Stomach (tissue), 8 donors: ENCODE measurements at regions not wholly inside any gene's neighbourhood (a gene's known extent, or its start where the extent isn't known, plus 50 kb on each side); places are given as distances from the start of the nearest gene placed in this dataset.

Experiments used
- DNase-seq, 2 donors: peaks; one replicate each; pipeline versions ENCODE4 v3.0.0 to v3.0.0-alpha.2; 2013 to 2019
- H3K27ac ChIP-seq, 5 donors: fragments of 200-600 bp in 4 of 5; sonication (generic) in 4 of 5; one replicate each; pipeline ENCODE4 v1.5.1; 2013 to 2019; ENCODE audit warnings: mild to moderate bottlenecking in 1 of 5, moderate library complexity in 1 of 5
- H3K27me3 ChIP-seq, 3 donors: fragments of 200-600 bp; sonication (generic); one replicate each; pipeline ENCODE4 v1.5.1; 2017 to 2019; ENCODE audit warnings: mixed run types in 1 of 3
- H3K36me3 ChIP-seq, 4 donors: fragments of 200-600 bp; sonication (generic); 1 replicate in 3 of 4; 2 replicates in 1 of 4; pipeline ENCODE4 v1.5.1; 2016 to 2019
- H3K4me1 ChIP-seq, 4 donors: fragments of 200-600 bp; sonication (generic); one replicate each; pipeline ENCODE4 v1.5.1; 2016 to 2019
- H3K4me3 ChIP-seq, 4 donors: fragments of 200-600 bp; sonication (generic) in 3 of 4; one replicate each; pipeline ENCODE4 v1.5.1; 2016 to 2019; ENCODE audit warnings: mild to moderate bottlenecking in 1 of 4
- H3K9me3 ChIP-seq, 4 donors: fragments of 200-600 bp; sonication (generic); one replicate each; pipeline ENCODE4 v1.5.1; 2016 to 2019
- EP300 ChIP-seq: sonication (generic); formaldehyde crosslinking; IDR thresholded peaks from one replicate; pipeline ENCODE4 v1.6.1; 2017; ENCODE audit warnings: antibody characterized with exemption
- POLR2A ChIP-seq, 4 donors: fragments of 450-650 bp; IDR thresholded peaks; one replicate each; pipeline ENCODE4 v1.6.1; 2016; ENCODE audit warnings: antibody characterized with exemption in 4 of 4, control low read depth in 2 of 4, mild to moderate bottlenecking in 1 of 4, moderate library complexity in 1 of 4
- POLR2AphosphoS5 ChIP-seq, 3 donors: sonication (generic); formaldehyde crosslinking; IDR thresholded peaks; one replicate each; pipeline ENCODE4 v1.6.1; 2016; ENCODE audit warnings: antibody characterized with exemption in 3 of 3
- WGBS, 5 donors: extraction: QIAGEN DNeasy Blood & Tissue Kit in 3 of 5; methylation state at CpG; one replicate each; pipeline versions ENCODE4 v1.1.5 to v1.1.7; 2013 to 2018; 5-methylcytosine and 5-hydroxymethylcytosine counted together
- intact Hi-C: fragments of 100-400 bp; cut with DNase I; formaldehyde crosslinking; loops from one replicate; pipeline ENCODE4 v1.15.1; 2023; ENCODE audit warnings: low total_unique reads
- TF ChIP-seq, protein P1 (sequence below), 7 experiments: fragments of 450-650 bp in 4 of 7; fragments of 200-600 bp in 3 of 7; sonication (generic) in 3 of 7; IDR thresholded peaks; one replicate each; pipeline ENCODE4 v1.5.1; 2016 to 2019; ENCODE audit warnings: antibody characterized with exemption in 7 of 7, control low read depth in 2 of 7, mild to moderate bottlenecking in 1 of 7
- donor health status: healthy with polysubstance abuse.
- donor health status: Bipolar disorder and iron deficiency.
- donor health status: healthy.

- TF ChIP-seq EP300 (no peak), POLR2A (IDR thresholded peaks at IDR 0.05) (no peak), POLR2AphosphoS5 (IDR thresholded peaks at IDR 0.05) (no peak)
- TF ChIP-seq, protein P1, sequence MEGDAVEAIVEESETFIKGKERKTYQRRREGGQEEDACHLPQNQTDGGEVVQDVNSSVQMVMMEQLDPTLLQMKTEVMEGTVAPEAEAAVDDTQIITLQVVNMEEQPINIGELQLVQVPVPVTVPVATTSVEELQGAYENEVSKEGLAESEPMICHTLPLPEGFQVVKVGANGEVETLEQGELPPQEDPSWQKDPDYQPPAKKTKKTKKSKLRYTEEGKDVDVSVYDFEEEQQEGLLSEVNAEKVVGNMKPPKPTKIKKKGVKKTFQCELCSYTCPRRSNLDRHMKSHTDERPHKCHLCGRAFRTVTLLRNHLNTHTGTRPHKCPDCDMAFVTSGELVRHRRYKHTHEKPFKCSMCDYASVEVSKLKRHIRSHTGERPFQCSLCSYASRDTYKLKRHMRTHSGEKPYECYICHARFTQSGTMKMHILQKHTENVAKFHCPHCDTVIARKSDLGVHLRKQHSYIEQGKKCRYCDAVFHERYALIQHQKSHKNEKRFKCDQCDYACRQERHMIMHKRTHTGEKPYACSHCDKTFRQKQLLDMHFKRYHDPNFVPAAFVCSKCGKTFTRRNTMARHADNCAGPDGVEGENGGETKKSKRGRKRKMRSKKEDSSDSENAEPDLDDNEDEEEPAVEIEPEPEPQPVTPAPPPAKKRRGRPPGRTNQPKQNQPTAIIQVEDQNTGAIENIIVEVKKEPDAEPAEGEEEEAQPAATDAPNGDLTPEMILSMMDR (IDR thresholded peaks at IDR 0.05): no peak
- 58 to 62% (median 60%) methylated on average over 8 of the region's 8 CpGs for WGBS, 5 donors
Observed at GRCh38 chr10:128527711-128528110, 401.5 kb upstream of the MKI67 start.

GRCh38 chr10:128528167-128528566 lies 401.9 kb upstream of the MKI67 start:
- Histone ChIP-seq H3K4me1 (no peaks in the 10 kb centered on the region), H3K4me3 (no peak overlapping the region), H3K27ac (no peak overlapping the region), H3K27me3 (peaks cover 0 to 29% (median 0%) of the 10 kb centered on the region in 3 donors), H3K36me3 (no peaks in the 10 kb centered on the region), H3K9me3 (no peaks in the 10 kb centered on the region)
- intact Hi-C loops: no loop called here
- TF ChIP-seq EP300 (no peak), POLR2AphosphoS5 (IDR thresholded peaks at IDR 0.05) (no peak)
- 70 to 86% (median 81%) methylated on average over 2 of the region's 2 CpGs for WGBS, 5 donors
- peak in 1 of 2 donors; percentile 20 for DNase-seq

More at GRCh38 chr10:128527711-128528110, 401.5 kb upstream of the MKI67 start:
- DNase-seq: no peak
- intact Hi-C loops: no loop called here
- H3K4me1 ChIP-seq: no peaks in the 10 kb centered on the region
- peaks cover 0 to 27% (median 0%) of the 10 kb centered on the region in 3 donors for H3K27me3 ChIP-seq
- no peak overlapping the region for H3K4me3 ChIP-seq
- no peak overlapping the region for H3K27ac ChIP-seq
- H3K9me3 ChIP-seq: no peaks in the 10 kb centered on the region
- H3K36me3 ChIP-seq: no peaks in the 10 kb centered on the region

DNA sequence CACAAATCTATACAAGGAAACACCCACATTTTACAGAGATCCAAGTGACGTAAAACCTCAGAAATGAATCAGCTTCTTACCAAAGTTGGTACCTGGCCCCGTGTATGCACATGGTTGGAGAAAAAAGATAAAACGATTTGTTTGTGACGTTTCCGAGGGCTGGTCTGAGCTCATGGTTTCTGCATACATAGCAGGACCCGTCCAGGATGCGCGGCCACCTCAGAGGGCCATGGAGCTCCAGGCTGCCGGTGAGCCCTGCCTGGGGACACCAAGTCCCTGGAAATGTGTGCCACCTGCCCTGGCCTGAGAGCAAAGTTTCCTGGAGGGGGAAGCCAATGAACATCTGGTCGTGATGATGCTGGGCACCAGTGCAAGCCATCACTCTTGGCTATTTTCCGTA lies 402.6 kb upstream of the MKI67 start:
- Histone ChIP-seq H3K4me3 (no peak overlapping the region), H3K27me3 (peaks cover 0 to 34% (median 0%) of the 10 kb centered on the region in 3 donors), H3K9me3 (no peaks in the 10 kb centered on the region), H3K27ac (no peak overlapping the region), H3K36me3 (no peaks in the 10 kb centered on the region), H3K4me1 (no peaks in the 10 kb centered on the region)
- intact Hi-C loops: no loop called here
- WGBS, 5 donors: 65 to 83% (median 71%) methylated on average over 11 of the region's 11 CpGs
- no peak for DNase-seq
- TF ChIP-seq, protein P1 (IDR thresholded peaks at IDR 0.05): no peak
- TF ChIP-seq POLR2A (IDR thresholded peaks at IDR 0.05): no peak
- no peak for TF ChIP-seq EP300
- TF ChIP-seq POLR2AphosphoS5 (IDR thresholded peaks at IDR 0.05): no peak

GRCh38 chr10:128529225-128529624 lies 403.0 kb upstream of the MKI67 start:
- 69 to 76% (median 73%) methylated on average over 6 of the region's 6 CpGs for WGBS, 5 donors
- no peaks in the 10 kb centered on the region for H3K4me1 ChIP-seq
- no peak for TF ChIP-seq POLR2A (IDR thresholded peaks at IDR 0.05)
- no peak for TF ChIP-seq POLR2AphosphoS5 (IDR thresholded peaks at IDR 0.05)
- no peak for TF ChIP-seq EP300
- TF ChIP-seq, protein P1 (IDR thresholded peaks at IDR 0.05): no peak
- intact Hi-C loops: no loop called here
- no peaks in the 10 kb centered on the region for H3K36me3 ChIP-seq
- no peaks in the 10 kb centered on the region for H3K9me3 ChIP-seq
- DNase-seq: no peak
- H3K27me3 ChIP-seq: peaks cover 0 to 37% (median 0%) of the 10 kb centered on the region in 3 donors
- H3K27ac ChIP-seq: no peak overlapping the region
- no peak overlapping the region for H3K4me3 ChIP-seq

- 39 to 53% (median 49%) methylated on average over 5 of the region's 5 CpGs for WGBS, 5 donors
- Histone ChIP-seq H3K4me3 (no peak overlapping the region), H3K9me3 (no peaks in the 10 kb centered on the region), H3K36me3 (no peaks in the 10 kb centered on the region), H3K27ac (no peak overlapping the region), H3K27me3 (peaks cover 0 to 42% (median 0%) of the 10 kb centered on the region in 3 donors), H3K4me1 (no peaks in the 10 kb centered on the region)
- DNase-seq: peak in 1 of 2 donors; percentile 44
- intact Hi-C loops: no loop called here
- TF ChIP-seq POLR2AphosphoS5 (IDR thresholded peaks at IDR 0.05): no peak
- TF ChIP-seq, protein P1 (IDR thresholded peaks at IDR 0.05): peak in 2 of 7 experiments; percentile 18 to 28
Observed at GRCh38 chr10:128530301-128530700, 404.1 kb upstream of the MKI67 start.
